ENCODE measurements at regions not wholly inside any gene's neighbourhood (a gene's known extent, or its start where the extent isn't known, plus 50 kb on each side); places are given as distances from the start of the nearest gene placed in this dataset.

GRCh38 chr10:126783806-126784557, 113.5 kb upstream of the C10orf90 start:
- no peak for DNase-seq (ENCODE audit: low spot score)

- DNase-seq (ENCODE audit: low spot score): no peak
These were observed 116.7 kb upstream of the C10orf90 start for GRCh38 chr10:126787201-126787600.

- no peak for DNase-seq (ENCODE audit: low spot score)
These were observed 109.9 kb upstream of the DOCK1 start for GRCh38 chr10:126795318-126795717.

- no peak for DNase-seq (ENCODE audit: low spot score)
These were observed 106.6 kb upstream of the DOCK1 start for GRCh38 chr10:126798649-126799048.

- no peak for DNase-seq (ENCODE audit: low spot score)
These were observed 101.8 kb upstream of the DOCK1 start for GRCh38 chr10:126803394-126803793.

GRCh38 chr10:126804396-126804795, 100.8 kb upstream of the DOCK1 start:
- DNase-seq (ENCODE audit: low spot score): no peak

- DNase-seq (ENCODE audit: low spot score): no peak
These were observed 98.7 kb upstream of the DOCK1 start for GRCh38 chr10:126806498-126806897.

- DNase-seq (ENCODE audit: low spot score): no peak
These were observed 98.1 kb upstream of the DOCK1 start for GRCh38 chr10:126806991-126807702.

GRCh38 chr10:126808103-126808502, 97.1 kb upstream of the DOCK1 start:
- DNase-seq (ENCODE audit: low spot score): no peak

GRCh38 chr10:126813432-126813831, 91.8 kb upstream of the DOCK1 start:
- DNase-seq (ENCODE audit: low spot score): no peak

- DNase-seq (ENCODE audit: low spot score): no peak
These were observed 71.7 kb upstream of the DOCK1 start for GRCh38 chr10:126833542-126833941.

GRCh38 chr10:126836009-126836408, 69.2 kb upstream of the DOCK1 start:
- no peak for DNase-seq (ENCODE audit: low spot score)

- DNase-seq (ENCODE audit: low spot score): no peak
These were observed 66.9 kb upstream of the DOCK1 start for GRCh38 chr10:126838316-126838715.

GRCh38 chr10:126839094-126839761, 66.0 kb upstream of the DOCK1 start:
- no peak for DNase-seq (ENCODE audit: low spot score)

GRCh38 chr10:126840576-126841135, 64.6 kb upstream of the DOCK1 start:
- DNase-seq (ENCODE audit: low spot score): no peak

GRCh38 chr10:126841341-126841895, 63.8 kb upstream of the DOCK1 start:
- no peak for DNase-seq (ENCODE audit: low spot score)

GRCh38 chr10:126842356-126842755, 62.9 kb upstream of the DOCK1 start:
- DNase-seq (ENCODE audit: low spot score): no peak

- DNase-seq (ENCODE audit: low spot score): no peak
These were observed 62.4 kb upstream of the DOCK1 start for GRCh38 chr10:126842836-126843235.

GRCh38 chr10:126843299-126843934, 61.8 kb upstream of the DOCK1 start:
- no peak for DNase-seq (ENCODE audit: low spot score)

GRCh38 chr10:126844406-126844805, 60.8 kb upstream of the DOCK1 start:
- no peak for DNase-seq (ENCODE audit: low spot score)

GRCh38 chr10:126846469-126846868, 58.8 kb upstream of the DOCK1 start:
- no peak for DNase-seq (ENCODE audit: low spot score)
